ENCODE measurements at regions not wholly inside any gene's neighbourhood (a gene's known extent, or its start where the extent isn't known, plus 50 kb on each side); places are given as distances from the start of the nearest gene placed in this dataset.

DNA sequence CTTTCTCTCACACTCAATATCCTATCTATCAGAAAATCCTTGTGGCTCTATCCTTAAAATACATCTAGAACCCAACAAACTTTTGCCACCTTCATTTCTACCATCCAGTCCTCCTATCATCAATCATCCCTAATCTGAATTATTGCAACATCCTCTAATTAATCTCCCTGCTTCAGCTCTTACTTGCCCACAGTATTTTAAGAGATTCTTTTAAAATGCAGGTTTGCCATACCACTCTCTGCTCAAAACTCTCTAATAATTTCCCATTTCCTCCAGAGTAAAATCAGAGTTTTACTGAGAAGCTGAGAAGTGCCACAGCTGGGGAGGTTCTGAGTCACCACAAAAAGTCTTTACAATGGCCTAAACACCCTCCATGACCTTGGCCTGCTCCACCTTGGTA, 234.3 kb upstream of the ZPLD1 start:
- no peak for DNase-seq
- Mint-ChIP-seq H3K27me3 (ENCODE audit: unreplicated experiment) (no peaks in the 10 kb centered on the region), H3K27ac (ENCODE audit: unreplicated experiment) (no peak overlapping the region), H3K36me3 (ENCODE audit: unreplicated experiment) (no peaks in the 10 kb centered on the region), H3K4me1 (ENCODE audit: low read depth, unreplicated experiment) (no peaks in the 10 kb centered on the region), H3K9me3 (ENCODE audit: unreplicated experiment) (no peaks in the 10 kb centered on the region), H3K4me3 (ENCODE audit: unreplicated experiment) (no peak overlapping the region)
- no peak for TF ChIP-seq CTCF (IDR thresholded peaks at IDR 0.05; ENCODE audit: partially characterized antibody, unreplicated experiment)

DNA sequence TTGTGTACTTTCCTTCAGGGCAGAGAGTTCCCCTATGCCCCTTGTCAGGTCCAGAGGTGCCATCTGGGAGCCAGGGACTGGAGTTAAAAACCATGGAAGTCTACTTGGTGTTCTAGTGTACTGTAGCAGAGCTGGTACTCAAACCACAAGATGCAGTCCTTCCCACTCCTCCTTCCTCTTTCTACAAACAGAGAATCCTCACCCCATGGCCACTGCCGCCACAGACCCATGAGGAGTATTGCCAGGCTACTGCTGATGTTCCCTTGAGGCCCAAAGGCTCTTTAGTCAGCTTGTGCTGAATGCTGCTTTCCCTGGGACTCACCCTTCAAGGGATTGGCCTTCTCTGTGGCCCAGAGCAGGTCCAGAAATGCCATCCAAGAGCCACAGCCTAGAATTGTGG, 229.2 kb upstream of the ZPLD1 start:
- Mint-ChIP-seq H3K27ac (ENCODE audit: unreplicated experiment) (no peak overlapping the region), H3K4me1 (ENCODE audit: low read depth, unreplicated experiment) (peaks cover 7% of the 10 kb centered on the region), H3K9me3 (ENCODE audit: unreplicated experiment) (no peaks in the 10 kb centered on the region), H3K36me3 (ENCODE audit: unreplicated experiment) (no peaks in the 10 kb centered on the region), H3K27me3 (ENCODE audit: unreplicated experiment) (no peaks in the 10 kb centered on the region), H3K4me3 (ENCODE audit: unreplicated experiment) (no peak overlapping the region)
- DNase-seq = no peak
- TF ChIP-seq CTCF (IDR thresholded peaks at IDR 0.05; ENCODE audit: partially characterized antibody, unreplicated experiment) = no peak

DNA sequence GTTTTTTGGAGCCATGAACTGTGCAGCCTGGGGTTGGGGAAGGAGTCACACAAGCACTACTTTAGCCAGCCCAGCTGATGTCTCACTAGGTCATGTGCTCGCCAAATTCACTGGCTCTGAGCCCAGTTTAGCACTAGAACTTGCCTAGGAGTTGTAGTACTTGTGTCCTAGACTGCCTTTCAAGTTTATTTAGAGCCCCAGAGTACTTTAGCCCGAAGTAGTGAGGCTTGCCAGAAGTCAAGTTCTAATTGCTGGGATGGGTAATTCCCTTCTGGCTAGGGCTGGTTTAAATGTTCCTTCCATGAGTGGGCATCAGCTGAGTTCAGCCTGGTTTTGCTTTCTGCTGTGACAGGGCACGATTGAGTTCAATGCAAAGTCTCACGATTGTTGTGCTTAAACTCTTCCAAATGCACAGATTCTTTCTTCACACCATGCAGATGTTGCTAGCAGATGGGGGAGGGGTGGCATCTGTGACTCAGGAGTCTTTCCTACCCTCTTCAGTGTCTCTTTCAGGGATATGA, 228.2 kb upstream of the ZPLD1 start:
- H3K4me3 Mint-ChIP-seq (ENCODE audit: unreplicated experiment) = no peak overlapping the region
- peaks cover 1% of the 10 kb centered on the region for H3K27me3 Mint-ChIP-seq (ENCODE audit: unreplicated experiment)
- H3K27ac Mint-ChIP-seq (ENCODE audit: unreplicated experiment) = no peak overlapping the region
- no peaks in the 10 kb centered on the region for H3K9me3 Mint-ChIP-seq (ENCODE audit: unreplicated experiment)
- no peak for DNase-seq
- H3K36me3 Mint-ChIP-seq (ENCODE audit: unreplicated experiment) = no peaks in the 10 kb centered on the region
- H3K4me1 Mint-ChIP-seq (ENCODE audit: low read depth, unreplicated experiment) = peaks cover 7% of the 10 kb centered on the region
- no peak for TF ChIP-seq CTCF (IDR thresholded peaks at IDR 0.05; ENCODE audit: partially characterized antibody, unreplicated experiment)

GRCh38 chr3:102207151-102207571, 227.7 kb upstream of the ZPLD1 start:
- Mint-ChIP-seq H3K4me3 (ENCODE audit: unreplicated experiment) (no peak overlapping the region), H3K27me3 (ENCODE audit: unreplicated experiment) (peaks cover 2% of the 10 kb centered on the region), H3K9me3 (ENCODE audit: unreplicated experiment) (no peaks in the 10 kb centered on the region), H3K4me1 (ENCODE audit: low read depth, unreplicated experiment) (peaks cover 7% of the 10 kb centered on the region), H3K27ac (ENCODE audit: unreplicated experiment) (no peak overlapping the region), H3K36me3 (ENCODE audit: unreplicated experiment) (no peaks in the 10 kb centered on the region)
- no peak for TF ChIP-seq CTCF (IDR thresholded peaks at IDR 0.05; ENCODE audit: partially characterized antibody, unreplicated experiment)
- no peak for DNase-seq

DNA sequence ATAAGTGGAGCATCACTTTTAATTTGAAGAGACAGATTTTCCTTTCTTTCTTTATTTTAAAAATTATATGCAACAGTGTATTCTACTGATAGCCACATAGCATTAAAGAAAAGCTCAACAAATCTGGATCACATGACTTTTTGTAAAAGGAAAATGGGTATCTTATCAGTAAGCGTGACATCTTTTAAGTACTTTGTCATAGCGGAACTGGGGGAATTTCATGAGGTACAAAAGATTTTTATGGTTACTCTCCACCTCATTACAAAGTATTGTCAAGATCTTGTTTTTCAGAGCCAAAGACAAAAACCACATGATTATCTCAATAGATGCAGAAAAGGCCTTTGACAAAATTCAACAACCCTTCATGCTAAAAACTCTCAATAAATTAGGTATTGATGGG, 219.6 kb upstream of the ZPLD1 start:
- Mint-ChIP-seq H3K27ac (ENCODE audit: unreplicated experiment) (no peak overlapping the region), H3K4me3 (ENCODE audit: unreplicated experiment) (no peak overlapping the region), H3K27me3 (ENCODE audit: unreplicated experiment) (peaks cover 2% of the 10 kb centered on the region), H3K9me3 (ENCODE audit: unreplicated experiment) (no peaks in the 10 kb centered on the region), H3K4me1 (ENCODE audit: low read depth, unreplicated experiment) (no peaks in the 10 kb centered on the region), H3K36me3 (ENCODE audit: unreplicated experiment) (no peaks in the 10 kb centered on the region)
- no peak for DNase-seq
- TF ChIP-seq CTCF (IDR thresholded peaks at IDR 0.05; ENCODE audit: partially characterized antibody, unreplicated experiment) = no peak
